ENCODE measurements at regions not wholly inside any gene's neighbourhood (a gene's known extent, or its start where the extent isn't known, plus 50 kb on each side); places are given as distances from the start of the nearest gene placed in this dataset.

GRCh38 chr9:90107040-90107725, 502.4 kb downstream of the GADD45G start:
- Mint-ChIP-seq H3K4me3 (no peak overlapping the region), H3K36me3 (ENCODE audit: low read depth) (no peaks in the 10 kb centered on the region), H3K9me3 (peaks cover 9% of the 10 kb centered on the region), H3K27me3 (peaks cover 3% of the 10 kb centered on the region), H3K27ac (no peak overlapping the region), H3K4me1 (ENCODE audit: low read depth) (peaks cover 16% of the 10 kb centered on the region)
- intact Hi-C loops (cut with micrococcal nuclease): no loop called here

GRCh38 chr9:90107726-90108655, 503.2 kb downstream of the GADD45G start:
- H3K36me3 Mint-ChIP-seq (ENCODE audit: low read depth): no peaks in the 10 kb centered on the region
- peaks cover 3% of the 10 kb centered on the region for H3K27me3 Mint-ChIP-seq
- H3K4me1 Mint-ChIP-seq (ENCODE audit: low read depth): peaks cover 16% of the 10 kb centered on the region
- peaks cover 9% of the 10 kb centered on the region for H3K9me3 Mint-ChIP-seq
- no peak overlapping the region for H3K4me3 Mint-ChIP-seq
- H3K27ac Mint-ChIP-seq: no peak overlapping the region
- intact Hi-C loops (cut with micrococcal nuclease): no loop called here

- Mint-ChIP-seq H3K27ac (no peak overlapping the region), H3K9me3 (peaks cover 9% of the 10 kb centered on the region), H3K4me3 (no peak overlapping the region), H3K4me1 (ENCODE audit: low read depth) (peaks cover 10% of the 10 kb centered on the region), H3K36me3 (ENCODE audit: low read depth) (no peaks in the 10 kb centered on the region), H3K27me3 (peaks cover 16% of the 10 kb centered on the region)
- intact Hi-C loops (cut with micrococcal nuclease): no loop called here
These were observed 508.0 kb downstream of the GADD45G start for GRCh38 chr9:90112788-90113187.

- Mint-ChIP-seq H3K9me3 (no peaks in the 10 kb centered on the region), H3K27me3 (peaks cover 16% of the 10 kb centered on the region), H3K4me1 (ENCODE audit: low read depth) (no peaks in the 10 kb centered on the region), H3K4me3 (no peak overlapping the region), H3K27ac (no peak overlapping the region), H3K36me3 (ENCODE audit: low read depth) (no peaks in the 10 kb centered on the region)
- intact Hi-C loops (cut with micrococcal nuclease): no loop called here
These were observed 510.0 kb downstream of the GADD45G start for GRCh38 chr9:90114641-90115425.

GRCh38 chr9:90121762-90122161, 517.0 kb downstream of the GADD45G start:
- Mint-ChIP-seq H3K27me3 (peaks cover 21% of the 10 kb centered on the region), H3K4me1 (ENCODE audit: low read depth) (no peaks in the 10 kb centered on the region), H3K9me3 (no peaks in the 10 kb centered on the region), H3K36me3 (ENCODE audit: low read depth) (no peaks in the 10 kb centered on the region), H3K4me3 (no peak overlapping the region), H3K27ac (no peak overlapping the region)
- intact Hi-C loops (cut with micrococcal nuclease): no loop called here

- intact Hi-C loops (cut with micrococcal nuclease): no loop called here
- Mint-ChIP-seq H3K27me3 (peaks cover 26% of the 10 kb centered on the region), H3K9me3 (no peaks in the 10 kb centered on the region), H3K27ac (no peak overlapping the region), H3K36me3 (ENCODE audit: low read depth) (no peaks in the 10 kb centered on the region), H3K4me3 (no peak overlapping the region), H3K4me1 (ENCODE audit: low read depth) (no peaks in the 10 kb centered on the region)
These were observed 517.7 kb downstream of the DIRAS2 start for GRCh38 chr9:90124961-90125360.

GRCh38 chr9:90127923-90128322, 514.7 kb downstream of the DIRAS2 start:
- Mint-ChIP-seq H3K27me3 (peaks cover 29% of the 10 kb centered on the region), H3K9me3 (no peaks in the 10 kb centered on the region), H3K27ac (no peak overlapping the region), H3K4me1 (ENCODE audit: low read depth) (no peaks in the 10 kb centered on the region), H3K4me3 (no peak overlapping the region), H3K36me3 (ENCODE audit: low read depth) (no peaks in the 10 kb centered on the region)
- intact Hi-C loops (cut with micrococcal nuclease): no loop called here

- H3K4me1 Mint-ChIP-seq (ENCODE audit: low read depth): no peaks in the 10 kb centered on the region
- intact Hi-C loops (cut with micrococcal nuclease): no loop called here
- no peak overlapping the region for H3K4me3 Mint-ChIP-seq
- no peaks in the 10 kb centered on the region for H3K9me3 Mint-ChIP-seq
- H3K27me3 Mint-ChIP-seq: peaks cover 29% of the 10 kb centered on the region
- H3K36me3 Mint-ChIP-seq (ENCODE audit: low read depth): no peaks in the 10 kb centered on the region
- no peak overlapping the region for H3K27ac Mint-ChIP-seq
These were observed 513.9 kb downstream of the DIRAS2 start for GRCh38 chr9:90128587-90129190.

- Mint-ChIP-seq H3K27me3 (peaks cover 26% of the 10 kb centered on the region), H3K4me3 (no peak overlapping the region), H3K36me3 (ENCODE audit: low read depth) (no peaks in the 10 kb centered on the region), H3K4me1 (ENCODE audit: low read depth) (no peaks in the 10 kb centered on the region), H3K27ac (no peak overlapping the region), H3K9me3 (no peaks in the 10 kb centered on the region)
- intact Hi-C loops (cut with micrococcal nuclease): no loop called here
These were observed 513.2 kb downstream of the DIRAS2 start for GRCh38 chr9:90129446-90129845.

GRCh38 chr9:90131568-90131967, 511.1 kb downstream of the DIRAS2 start:
- Mint-ChIP-seq H3K36me3 (ENCODE audit: low read depth) (no peaks in the 10 kb centered on the region), H3K4me3 (no peak overlapping the region), H3K27me3 (peaks cover 20% of the 10 kb centered on the region), H3K4me1 (ENCODE audit: low read depth) (no peaks in the 10 kb centered on the region), H3K27ac (no peak overlapping the region), H3K9me3 (no peaks in the 10 kb centered on the region)
- intact Hi-C loops (cut with micrococcal nuclease): no loop called here

- Mint-ChIP-seq H3K27me3 (peaks cover 16% of the 10 kb centered on the region), H3K36me3 (ENCODE audit: low read depth) (no peaks in the 10 kb centered on the region), H3K4me3 (no peak overlapping the region), H3K9me3 (no peaks in the 10 kb centered on the region), H3K4me1 (ENCODE audit: low read depth) (no peaks in the 10 kb centered on the region), H3K27ac (no peak overlapping the region)
- intact Hi-C loops (cut with micrococcal nuclease): no loop called here
These were observed 509.8 kb downstream of the DIRAS2 start for GRCh38 chr9:90132866-90133265.

GRCh38 chr9:90137801-90138200, 504.8 kb downstream of the DIRAS2 start:
- H3K27ac Mint-ChIP-seq: no peak overlapping the region
- H3K27me3 Mint-ChIP-seq: peaks cover 7% of the 10 kb centered on the region
- H3K36me3 Mint-ChIP-seq (ENCODE audit: low read depth): no peaks in the 10 kb centered on the region
- intact Hi-C loops (cut with micrococcal nuclease): no loop called here
- peaks cover 7% of the 10 kb centered on the region for H3K4me1 Mint-ChIP-seq (ENCODE audit: low read depth)
- H3K4me3 Mint-ChIP-seq: no peak overlapping the region
- no peaks in the 10 kb centered on the region for H3K9me3 Mint-ChIP-seq

GRCh38 chr9:90140131-90140818, 502.3 kb downstream of the DIRAS2 start:
- H3K27me3 Mint-ChIP-seq: peaks cover 3% of the 10 kb centered on the region
- H3K4me1 Mint-ChIP-seq (ENCODE audit: low read depth): peaks cover 7% of the 10 kb centered on the region
- no peaks in the 10 kb centered on the region for H3K36me3 Mint-ChIP-seq (ENCODE audit: low read depth)
- no peaks in the 10 kb centered on the region for H3K9me3 Mint-ChIP-seq
- H3K4me3 Mint-ChIP-seq: no peak overlapping the region
- intact Hi-C loops (cut with micrococcal nuclease): loop anchor here (2.0 to 10.0 kb wide), 3 partner anchors 505 to 632 kb away; partner anchors contain the start of gene DIRAS2
- H3K27ac Mint-ChIP-seq: no peak overlapping the region

Measured in dendritic cell treated with granulocyte-macrophage colony-stimulating factor and Interleukin-4, amounts not matched to agents 40 ng/mL and 50 ng/mL, for 4 days (primary cell).